GM12878 (cell line): ENCODE measurements at regions not wholly inside any gene's neighbourhood (a gene's known extent, or its start where the extent isn't known, plus 50 kb on each side); places are given as distances from the start of the nearest gene placed in this dataset.

Experiments used
- ATAC-seq: fragments of 200-7000 bp; cut with Tn5 transposase; 3 replicates; pipeline ENCODE4 v1.9.1; 2020; ENCODE audit warnings: mild to moderate bottlenecking, moderate library complexity
- BruUV-seq: library from RNA; stranded (reverse); fragments of 400-500 nt; replicated peaks from 2 replicates; lab custom pipeline; 2021; lab: Mats Ljungman, UMichigan
- CTCF ChIA-PET: fragments of 300-600 bp; sonication (Branson Sonifier 250); formaldehyde crosslinking; extraction: SDS; loops from one replicate; lab custom pipeline; 2021; ENCODE audit warnings: inconsistent platforms; lab: Yijun Ruan, JAX
- POLR2A ChIA-PET: fragments of 350-600 bp; formaldehyde crosslinking; extraction: SDS; loops from one replicate; lab custom pipeline; 2021; ENCODE audit warnings: inconsistent platforms; lab: Charles Lee
- RAD21 ChIA-PET: fragments of 300-600 bp; sonication (Branson Sonifier 250); formaldehyde crosslinking; loops from one replicate; lab custom pipeline; 2023; ENCODE audit warnings: antibody characterized with exemption; ENCODE audit not compliant: unreplicated experiment; lab: Charles Lee
- SMC1A ChIA-PET: fragments of 300-600 bp; sonication (Branson Sonifier 250); formaldehyde crosslinking; loops from one replicate; lab custom pipeline; 2023; ENCODE audit not compliant: unreplicated experiment, uncharacterized antibody; lab: Charles Lee
- DNase-seq: peaks from one replicate; pipeline ENCODE4 v3.0.0-alpha.2; 2011; ENCODE audit warnings: low read depth, low spot score
- FAIRE-seq: peaks from 3 replicates; lab custom pipeline; 2011; peaks lifted over from hg19 to GRCh38; lab: Jason Lieb, UNC
- H2AFZ ChIP-seq: 2 replicates; pipeline ENCODE4 v1.6.0; 2011; ENCODE audit warnings: low read depth, low read length, control low read depth; ENCODE audit not compliant: control insufficient read depth
- H3K27ac ChIP-seq: 2 replicates; pipeline ENCODE4 v1.5.1; 2011; ENCODE audit warnings: control low read depth; ENCODE audit not compliant: control insufficient read depth, insufficient read depth
- H3K27me3 ChIP-seq, 2 experiments: replicated peaks in 1 of 2; 2 replicates each; pipeline versions ENCODE4 v1.6.0 to v1.6.1; 2011; ENCODE audit warnings: low read length in 1 of 2; ENCODE audit not compliant: control insufficient read depth in 2 of 2, insufficient read depth in 2 of 2
- H3K36me3 ChIP-seq, 2 experiments: 2 replicates each; pipeline ENCODE4 v1.5.1; 2011; ENCODE audit warnings: low read length in 1 of 2; ENCODE audit not compliant: control insufficient read depth in 2 of 2, insufficient read depth in 2 of 2
- H3K4me1 ChIP-seq: 2 replicates; pipeline ENCODE4 v1.6.1; 2011; ENCODE audit warnings: mild to moderate bottlenecking, low read length, moderate library complexity, mixed read lengths; ENCODE audit not compliant: control insufficient read depth, insufficient read depth
- H3K4me2 ChIP-seq: 2 replicates; pipeline ENCODE4 v1.6.0; 2011; ENCODE audit warnings: control low read depth; ENCODE audit not compliant: control insufficient read depth, insufficient read depth
- H3K4me3 ChIP-seq: fragments of 200-600 bp; sonication (generic); 2 replicates; pipeline ENCODE4 v1.5.1; 2016
- H3K79me2 ChIP-seq: 2 replicates; pipeline ENCODE4 v1.6.0; 2011; ENCODE audit warnings: low read length; ENCODE audit not compliant: control insufficient read depth, insufficient read depth
- H3K9ac ChIP-seq: 2 replicates; pipeline ENCODE4 v1.8.0; 2011; ENCODE audit warnings: low read length, control low read depth, mixed read lengths; ENCODE audit not compliant: control insufficient read depth, insufficient read depth
- H3K9me3 ChIP-seq: replicated peaks from 3 replicates; pipeline ENCODE4 v1.5.1; 2011; ENCODE audit warnings: mild to moderate bottlenecking, low read length; ENCODE audit not compliant: control insufficient read depth, insufficient read depth
- H4K20me1 ChIP-seq: 2 replicates; pipeline ENCODE4 v1.6.0; 2011; ENCODE audit not compliant: control insufficient read depth, insufficient read depth
- CBFB ChIP-seq: IDR thresholded peaks from 2 replicates; pipeline ENCODE4 v1.6.1; 2016; ENCODE audit warnings: antibody characterized with exemption, low read depth
- CBX5 ChIP-seq: sonication (generic); IDR thresholded peaks from 2 replicates; pipeline ENCODE4 v1.6.1; 2016; ENCODE audit warnings: low read depth, moderate library complexity, mild to moderate bottlenecking, inconsistent platforms
- CHD1 ChIP-seq: IDR thresholded peaks from 2 replicates; pipeline ENCODE4 v1.6.1; 2012; ENCODE audit warnings: low read depth, low read length, improper control_type of control experiment
- CHD2 ChIP-seq: IDR thresholded peaks from 2 replicates; pipeline ENCODE4 v1.6.1; 2011; ENCODE audit warnings: low read depth, low read length, improper control_type of control experiment, borderline replicate concordance
- FOXM1 ChIP-seq: IDR thresholded peaks from 2 replicates; pipeline ENCODE4 v1.6.1; 2012; ENCODE audit warnings: low read depth, mild to moderate bottlenecking, inconsistent platforms, low read length, moderate library complexity
- MXI1 ChIP-seq: fragments of 150-350 bp; IDR thresholded peaks from 2 replicates; pipeline ENCODE4 v1.6.1; 2011; ENCODE audit warnings: low read depth, mild to moderate bottlenecking, inconsistent platforms, low read length, improper control_type of control experiment
- NFIC ChIP-seq: IDR thresholded peaks from 2 replicates; pipeline ENCODE4 v1.6.1; 2012; ENCODE audit warnings: low read depth, mild to moderate bottlenecking, inconsistent platforms, low read length, moderate library complexity
- POLR2A ChIP-seq: IDR thresholded peaks from 2 replicates; pipeline ENCODE4 v1.6.1; 2011; ENCODE audit warnings: low read depth, mild to moderate bottlenecking, low read length
- RBBP5 ChIP-seq: fragments of 200-600 bp; sonication (generic); conservative IDR thresholded peaks from 2 replicates; pipeline ENCODE4 v1.6.1; 2016
- RCOR1 ChIP-seq: conservative IDR thresholded peaks from 2 replicates; pipeline ENCODE4 v1.6.1; 2012; ENCODE audit warnings: low read depth, low read length, improper control_type of control experiment
- SIX5 ChIP-seq: IDR thresholded peaks from 2 replicates; pipeline ENCODE4 v1.6.1; 2011; ENCODE audit warnings: mild to moderate bottlenecking, low read depth, low read length, moderate library complexity; ENCODE audit not compliant: severe bottlenecking
- STAT3 ChIP-seq: IDR thresholded peaks from 2 replicates; pipeline ENCODE4 v1.6.1; 2011; ENCODE audit warnings: low read depth, low read length, improper control_type of control experiment
- ZNF217 ChIP-seq: fragments of 450-650 bp; IDR thresholded peaks from 2 replicates; pipeline ENCODE4 v1.6.1; 2017; ENCODE audit warnings: antibody characterized with exemption, mild to moderate bottlenecking
- ZNF384 ChIP-seq: IDR thresholded peaks from 2 replicates; pipeline ENCODE4 v1.6.1; 2012; ENCODE audit warnings: low read depth, mild to moderate bottlenecking, low read length, improper control_type of control experiment, borderline replicate concordance
- ZNF592 ChIP-seq: fragments of 450-650 bp; IDR thresholded peaks from 2 replicates; pipeline ENCODE4 v1.6.1; 2017; ENCODE audit warnings: mild to moderate bottlenecking, moderate library complexity
- WGBS: methylation state at CpG from one replicate; pipeline ENCODE4 v1.1.6; 2016; ENCODE audit warnings: low lambda C conversion rate; ENCODE audit not compliant: insufficient replicate concordance, insufficient coverage; ENCODE audit errors: missing lambda C conversion rate; 5-methylcytosine and 5-hydroxymethylcytosine counted together
- in situ Hi-C: fragments of 300-500 bp; cut with MboI; formaldehyde crosslinking; loops from 9 replicates; pipeline ENCODE4 v1.14.3; 2018; ENCODE audit warnings: mixed read lengths
- intact Hi-C: fragments of 100-400 bp; cut with micrococcal nuclease; formaldehyde crosslinking; loops from one replicate; pipeline ENCODE4 v1.14.2; 2022; ENCODE audit not compliant: unreplicated experiment

GRCh38 chr2:172173174-172173706 lies 70.5 kb upstream of the DLX2 start:
- WGBS = 66% methylated on average over 8 of the region's 8 CpGs
- ATAC-seq (no peak), FAIRE-seq (no peak), DNase-seq (no peak)
- RAD21 ChIA-PET = no interaction called here
- H3K4me2 ChIP-seq = no peak overlapping the region
- no peak overlapping the region for H3K27ac ChIP-seq
- in situ Hi-C loops (loop anchor here (10.0 kb wide), 1 partner anchor 292 kb away; no protein-coding TSS in a partner anchor), intact Hi-C loops (loop anchor here (10.0 kb wide), 1 partner anchor 292 kb away; no protein-coding TSS in a partner anchor)
- POLR2A ChIA-PET = no interaction called here
- H4K20me1 ChIP-seq = no peaks in the 10 kb centered on the region
- no peak overlapping the region for H3K9ac ChIP-seq
- CTCF ChIA-PET = interaction anchor here (0.8 to 2.0 kb wide), 3 partner anchors 287 to 294 kb away, joined by 3 to 4 read pairs (median 4); no protein-coding TSS in a partner anchor
- no peak overlapping the region for H2AFZ ChIP-seq
- no peak for TF ChIP-seq RCOR1
- TF ChIP-seq STAT3 = no peak
- TF ChIP-seq MXI1 = no peak
- TF ChIP-seq CBX5 = no peak
- no peak for TF ChIP-seq ZNF217
- H3K9me3 ChIP-seq = no peaks in the 10 kb centered on the region
- peaks cover 0 to 1% of the 10 kb centered on the region in 2 experiments; a peak in 2 of 4 replicates for H3K27me3 ChIP-seq
- SMC1A ChIA-PET = interaction anchor here (0.6 kb wide), 1 partner anchor 122 kb away, joined by 3 read pairs; no protein-coding TSS in a partner anchor
- no peaks in the 10 kb centered on the region for H3K79me2 ChIP-seq
- H3K4me1 ChIP-seq = no peaks in the 10 kb centered on the region
- no peaks in the 10 kb centered on the region for H3K36me3 ChIP-seq
- H3K4me3 ChIP-seq = no peak overlapping the region
- BruUV-seq = no TSS peak

- ChIA-PET POLR2A (no interaction called here), CTCF (interaction anchor here (0.9 to 1.4 kb wide), 2 partner anchors 48 to 284 kb away, joined by 3 to 6 read pairs; no protein-coding TSS in a partner anchor), RAD21 (no interaction called here), SMC1A (no interaction called here)
- intact Hi-C loops = loop anchor here (10.0 kb wide), 1 partner anchor 287 kb away; no protein-coding TSS in a partner anchor
- peaks cover 0 to 1% of the 10 kb centered on the region in 2 experiments; a peak in 2 of 4 replicates for H3K27me3 ChIP-seq
- no peak overlapping the region for H2AFZ ChIP-seq
- no TSS peak for BruUV-seq
- H4K20me1 ChIP-seq = no peaks in the 10 kb centered on the region
- no peaks in the 10 kb centered on the region for H3K4me1 ChIP-seq
- no peak overlapping the region for H3K27ac ChIP-seq
- no peak overlapping the region for H3K9ac ChIP-seq
- 60% methylated on average over 3 of the region's 3 CpGs for WGBS
- H3K4me2 ChIP-seq = no peak overlapping the region
- FAIRE-seq (no peak), ATAC-seq (no peak), DNase-seq (no peak)
- no peaks in the 10 kb centered on the region for H3K36me3 ChIP-seq
- in situ Hi-C loops = loop anchor here (10.0 kb wide), 1 partner anchor 287 kb away; no protein-coding TSS in a partner anchor
- H3K4me3 ChIP-seq = no peak overlapping the region
- no peaks in the 10 kb centered on the region for H3K79me2 ChIP-seq
- H3K9me3 ChIP-seq = no peaks in the 10 kb centered on the region
- TF ChIP-seq CHD2 (no peak), CBFB (no peak), NFIC (no peak), ZNF384 (no peak), ZNF592 (no peak), SIX5 (no peak), FOXM1 (no peak), CHD1 (no peak), RBBP5 (no peak), POLR2A (no peak)
These were observed 74.9 kb upstream of the DLX2 start for GRCh38 chr2:172177581-172177980.
